ENCODE measurements at regions not wholly inside any gene's neighbourhood (a gene's known extent, or its start where the extent isn't known, plus 50 kb on each side); places are given as distances from the start of the nearest gene placed in this dataset.

GRCh38 chr3:166257715-166258114, 420.5 kb upstream of the BCHE start:
- FAIRE-seq (no peak), DNase-seq (ENCODE audit: insufficient read length, low spot score) (no peak)
- no peak for TF ChIP-seq POU2F2 (IDR thresholded peaks at IDR 0.05; ENCODE audit: low read depth, low read length)
- no peak for TF ChIP-seq SPI1 (IDR thresholded peaks at IDR 0.05; ENCODE audit: low read depth, low read length)
- TF ChIP-seq TAF1 (IDR thresholded peaks at IDR 0.05; ENCODE audit: low read depth, low read length): no peak
- no peak for TF ChIP-seq PAX5 (IDR thresholded peaks at IDR 0.05; ENCODE audit: insufficient read depth, low read length, severe bottlenecking)
- TF ChIP-seq POLR2AphosphoS5 (IDR thresholded peaks at IDR 0.05; ENCODE audit: low read depth, low read length): no peak
- no peak for TF ChIP-seq POLR2A (IDR thresholded peaks at IDR 0.05; ENCODE audit: low read depth, low read length)

- no peak for TF ChIP-seq POU2F2 (IDR thresholded peaks at IDR 0.05; ENCODE audit: low read depth, low read length)
- TF ChIP-seq POLR2A (IDR thresholded peaks at IDR 0.05; ENCODE audit: low read depth, low read length): no peak
- TF ChIP-seq POLR2AphosphoS5 (IDR thresholded peaks at IDR 0.05; ENCODE audit: low read depth, low read length): no peak
- TF ChIP-seq PAX5 (IDR thresholded peaks at IDR 0.05; ENCODE audit: insufficient read depth, low read length, severe bottlenecking): no peak
- TF ChIP-seq TAF1 (IDR thresholded peaks at IDR 0.05; ENCODE audit: low read depth, low read length): no peak
- TF ChIP-seq SPI1 (IDR thresholded peaks at IDR 0.05; ENCODE audit: low read depth, low read length): no peak
- FAIRE-seq (no peak), DNase-seq (ENCODE audit: insufficient read length, low spot score) (no peak)
Measured at GRCh38 chr3:166248784-166249183, 411.6 kb upstream of the BCHE start.

- TF ChIP-seq POLR2AphosphoS5 (IDR thresholded peaks at IDR 0.05; ENCODE audit: low read depth, low read length): no peak
- TF ChIP-seq TAF1 (IDR thresholded peaks at IDR 0.05; ENCODE audit: low read depth, low read length): no peak
- TF ChIP-seq PAX5 (IDR thresholded peaks at IDR 0.05; ENCODE audit: insufficient read depth, low read length, severe bottlenecking): no peak
- TF ChIP-seq SPI1 (IDR thresholded peaks at IDR 0.05; ENCODE audit: low read depth, low read length): no peak
- TF ChIP-seq POLR2A (IDR thresholded peaks at IDR 0.05; ENCODE audit: low read depth, low read length): no peak
- no peak for TF ChIP-seq POU2F2 (IDR thresholded peaks at IDR 0.05; ENCODE audit: low read depth, low read length)
- FAIRE-seq (no peak), DNase-seq (ENCODE audit: insufficient read length, low spot score) (no peak)
Measured at GRCh38 chr3:166243511-166243910, 406.3 kb upstream of the BCHE start.

GRCh38 chr3:166223120-166223519, 385.9 kb upstream of the BCHE start:
- no peak for FAIRE-seq
- no peak for TF ChIP-seq POU2F2 (IDR thresholded peaks at IDR 0.05; ENCODE audit: low read depth, low read length)
- TF ChIP-seq SPI1 (IDR thresholded peaks at IDR 0.05; ENCODE audit: low read depth, low read length): no peak
- no peak for TF ChIP-seq PAX5 (IDR thresholded peaks at IDR 0.05; ENCODE audit: insufficient read depth, low read length, severe bottlenecking)
- no peak for TF ChIP-seq TAF1 (IDR thresholded peaks at IDR 0.05; ENCODE audit: low read depth, low read length)
- TF ChIP-seq POLR2A (IDR thresholded peaks at IDR 0.05; ENCODE audit: low read depth, low read length): no peak
- TF ChIP-seq POLR2AphosphoS5 (IDR thresholded peaks at IDR 0.05; ENCODE audit: low read depth, low read length): no peak
- DNase-seq (ENCODE audit: insufficient read length, low spot score): no peak

GRCh38 chr3:166211451-166211850, 374.2 kb upstream of the BCHE start:
- TF ChIP-seq SPI1 (IDR thresholded peaks at IDR 0.05; ENCODE audit: low read depth, low read length) (no peak), TAF1 (IDR thresholded peaks at IDR 0.05; ENCODE audit: low read depth, low read length) (no peak), POLR2A (IDR thresholded peaks at IDR 0.05; ENCODE audit: low read depth, low read length) (no peak), POU2F2 (IDR thresholded peaks at IDR 0.05; ENCODE audit: low read depth, low read length) (no peak), PAX5 (IDR thresholded peaks at IDR 0.05; ENCODE audit: insufficient read depth, low read length, severe bottlenecking) (no peak), POLR2AphosphoS5 (IDR thresholded peaks at IDR 0.05; ENCODE audit: low read depth, low read length) (no peak)
- FAIRE-seq (no peak), DNase-seq (ENCODE audit: insufficient read length, low spot score) (no peak)

GRCh38 chr3:166209701-166210100, 372.5 kb upstream of the BCHE start:
- TF ChIP-seq TAF1 (IDR thresholded peaks at IDR 0.05; ENCODE audit: low read depth, low read length): no peak
- no peak for TF ChIP-seq POLR2AphosphoS5 (IDR thresholded peaks at IDR 0.05; ENCODE audit: low read depth, low read length)
- TF ChIP-seq POU2F2 (IDR thresholded peaks at IDR 0.05; ENCODE audit: low read depth, low read length): no peak
- TF ChIP-seq PAX5 (IDR thresholded peaks at IDR 0.05; ENCODE audit: insufficient read depth, low read length, severe bottlenecking): no peak
- TF ChIP-seq POLR2A (IDR thresholded peaks at IDR 0.05; ENCODE audit: low read depth, low read length): no peak
- TF ChIP-seq SPI1 (IDR thresholded peaks at IDR 0.05; ENCODE audit: low read depth, low read length): no peak
- DNase-seq (ENCODE audit: insufficient read length, low spot score) (no peak), FAIRE-seq (no peak)

GRCh38 chr3:166205158-166205557, 367.9 kb upstream of the BCHE start:
- TF ChIP-seq POLR2AphosphoS5 (IDR thresholded peaks at IDR 0.05; ENCODE audit: low read depth, low read length) (no peak), POLR2A (IDR thresholded peaks at IDR 0.05; ENCODE audit: low read depth, low read length) (no peak), TAF1 (IDR thresholded peaks at IDR 0.05; ENCODE audit: low read depth, low read length) (no peak), POU2F2 (IDR thresholded peaks at IDR 0.05; ENCODE audit: low read depth, low read length) (no peak), PAX5 (IDR thresholded peaks at IDR 0.05; ENCODE audit: insufficient read depth, low read length, severe bottlenecking) (no peak), SPI1 (IDR thresholded peaks at IDR 0.05; ENCODE audit: low read depth, low read length) (no peak)
- DNase-seq (ENCODE audit: insufficient read length, low spot score) (no peak), FAIRE-seq (no peak)

- TF ChIP-seq PAX5 (IDR thresholded peaks at IDR 0.05; ENCODE audit: insufficient read depth, low read length, severe bottlenecking) (no peak), POLR2AphosphoS5 (IDR thresholded peaks at IDR 0.05; ENCODE audit: low read depth, low read length) (no peak), POU2F2 (IDR thresholded peaks at IDR 0.05; ENCODE audit: low read depth, low read length) (no peak), TAF1 (IDR thresholded peaks at IDR 0.05; ENCODE audit: low read depth, low read length) (no peak), POLR2A (IDR thresholded peaks at IDR 0.05; ENCODE audit: low read depth, low read length) (no peak), SPI1 (IDR thresholded peaks at IDR 0.05; ENCODE audit: low read depth, low read length) (no peak)
- DNase-seq (ENCODE audit: insufficient read length, low spot score) (no peak), FAIRE-seq (no peak)
Measured at GRCh38 chr3:166201476-166201875, 364.3 kb upstream of the BCHE start.

- TF ChIP-seq POLR2AphosphoS5 (IDR thresholded peaks at IDR 0.05; ENCODE audit: low read depth, low read length) (no peak), TAF1 (IDR thresholded peaks at IDR 0.05; ENCODE audit: low read depth, low read length) (no peak), POU2F2 (IDR thresholded peaks at IDR 0.05; ENCODE audit: low read depth, low read length) (no peak), SPI1 (IDR thresholded peaks at IDR 0.05; ENCODE audit: low read depth, low read length) (no peak), POLR2A (IDR thresholded peaks at IDR 0.05; ENCODE audit: low read depth, low read length) (no peak), PAX5 (IDR thresholded peaks at IDR 0.05; ENCODE audit: insufficient read depth, low read length, severe bottlenecking) (no peak)
- no peak for DNase-seq (ENCODE audit: insufficient read length, low spot score)
- no peak for FAIRE-seq
Measured at GRCh38 chr3:166199491-166199890, 362.3 kb upstream of the BCHE start.

- DNase-seq (ENCODE audit: insufficient read length, low spot score): no peak
- no peak for TF ChIP-seq PAX5 (IDR thresholded peaks at IDR 0.05; ENCODE audit: insufficient read depth, low read length, severe bottlenecking)
- no peak for TF ChIP-seq POU2F2 (IDR thresholded peaks at IDR 0.05; ENCODE audit: low read depth, low read length)
- TF ChIP-seq POLR2A (IDR thresholded peaks at IDR 0.05; ENCODE audit: low read depth, low read length): no peak
- no peak for FAIRE-seq
Measured at GRCh38 chr3:166195808-166196207, 358.6 kb upstream of the BCHE start.
